K562 (cell line): ENCODE measurements at regions not wholly inside any gene's neighbourhood (a gene's known extent, or its start where the extent isn't known, plus 50 kb on each side); places are given as distances from the start of the nearest gene placed in this dataset.

ENCODE experiments used
- ARID4B ChIP-seq: sonication (generic); formaldehyde crosslinking; IDR thresholded peaks from 2 replicates; pipeline ENCODE4 v1.8.0; 2022; ENCODE audit warnings: mild to moderate bottlenecking, missing genetic modification reagents
- CAMTA2 ChIP-seq: fragments of 250-450 bp; sonication (Bioruptor Pico); conservative IDR thresholded peaks from 2 replicates; pipeline ENCODE4 v1.5.1; 2022
- CBFA2T3 ChIP-seq: fragments of 450-650 bp; IDR thresholded peaks from 2 replicates; pipeline ENCODE4 v1.6.1; 2017
- KAT7 ChIP-seq: sonication (generic); formaldehyde crosslinking; IDR thresholded peaks from 2 replicates; pipeline ENCODE4 v1.8.0; 2022; ENCODE audit warnings: missing genetic modification reagents, mild to moderate bottlenecking, borderline replicate concordance
- MYC ChIP-seq, 2 experiments: fragments of 250-450 bp in 1 of 2; sonication (Bioruptor Pico) in 1 of 2; IDR thresholded peaks; 2 replicates each; pipeline versions ENCODE4 v1.5.1 to v1.6.1; 2012 to 2021; ENCODE audit warnings: low read depth in 2 of 2, borderline replicate concordance in 1 of 2, improper control_type of control experiment in 1 of 2, low read length in 1 of 2, mild to moderate bottlenecking in 1 of 2, moderate library complexity in 1 of 2
- POLR2AphosphoS2 ChIP-seq: IDR thresholded peaks from 2 replicates; pipeline ENCODE4 v1.6.1; 2012; ENCODE audit warnings: low read length, improper control_type of control experiment
- SRSF9 ChIP-seq: fragments of 200-400 bp; formaldehyde crosslinking; IDR thresholded peaks from 2 replicates; pipeline ENCODE4 v1.6.1; 2017; ENCODE audit warnings: low read depth, low read length, borderline replicate concordance
- ZFX ChIP-seq: sonication (generic); formaldehyde crosslinking; IDR thresholded peaks from 2 replicates; pipeline ENCODE4 v1.8.0; 2022; ENCODE audit warnings: mild to moderate bottlenecking, missing genetic modification reagents, moderate library complexity
- TF ChIP-seq, protein P1 (sequence below): fragments of 250-450 bp; sonication (Bioruptor Pico); IDR thresholded peaks from 2 replicates; pipeline ENCODE4 v1.5.0; 2022; ENCODE audit warnings: mild to moderate bottlenecking
- TF ChIP-seq, protein P2 (sequence below): fragments of 450-650 bp; formaldehyde crosslinking; IDR thresholded peaks from 2 replicates; pipeline ENCODE4 v1.4.0; 2022; ENCODE audit warnings: missing genetic modification characterization

DNA sequence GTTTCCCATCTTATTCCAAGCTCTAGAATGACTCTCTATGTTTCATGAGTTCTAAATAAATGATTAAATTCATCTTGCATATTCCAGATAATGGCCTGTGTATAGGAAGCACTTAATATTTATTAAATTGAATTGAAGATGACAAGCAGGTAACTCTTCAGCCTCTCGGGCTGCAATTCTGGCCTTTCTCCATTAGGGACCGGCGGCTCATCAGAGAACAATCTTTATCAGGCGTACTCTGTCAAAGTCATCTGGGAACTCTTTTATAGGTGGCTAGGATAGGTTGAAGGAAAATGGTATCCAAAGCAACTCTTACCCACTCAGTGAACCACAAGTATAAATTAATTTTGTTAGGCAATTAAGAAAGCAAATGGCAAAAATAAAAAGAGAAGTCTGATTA lies 308.5 kb downstream of the NOL4 start (continued):
- no peak for TF ChIP-seq ARID4B (CRISPR knock-in tag)
- no peak for TF ChIP-seq KAT7
- TF ChIP-seq MYC (IDR thresholded peaks at IDR 0.05; ENCODE audit: low read depth, low read length) = no peak
- no peak for TF ChIP-seq MYC (CRISPR knock-in tag; IDR thresholded peaks at IDR 0.05; ENCODE audit: borderline replicate concordance, low read depth)
- no peak for TF ChIP-seq CAMTA2
- TF ChIP-seq ZFX (CRISPR knock-in tag) = no peak
- TF ChIP-seq, protein P1, sequence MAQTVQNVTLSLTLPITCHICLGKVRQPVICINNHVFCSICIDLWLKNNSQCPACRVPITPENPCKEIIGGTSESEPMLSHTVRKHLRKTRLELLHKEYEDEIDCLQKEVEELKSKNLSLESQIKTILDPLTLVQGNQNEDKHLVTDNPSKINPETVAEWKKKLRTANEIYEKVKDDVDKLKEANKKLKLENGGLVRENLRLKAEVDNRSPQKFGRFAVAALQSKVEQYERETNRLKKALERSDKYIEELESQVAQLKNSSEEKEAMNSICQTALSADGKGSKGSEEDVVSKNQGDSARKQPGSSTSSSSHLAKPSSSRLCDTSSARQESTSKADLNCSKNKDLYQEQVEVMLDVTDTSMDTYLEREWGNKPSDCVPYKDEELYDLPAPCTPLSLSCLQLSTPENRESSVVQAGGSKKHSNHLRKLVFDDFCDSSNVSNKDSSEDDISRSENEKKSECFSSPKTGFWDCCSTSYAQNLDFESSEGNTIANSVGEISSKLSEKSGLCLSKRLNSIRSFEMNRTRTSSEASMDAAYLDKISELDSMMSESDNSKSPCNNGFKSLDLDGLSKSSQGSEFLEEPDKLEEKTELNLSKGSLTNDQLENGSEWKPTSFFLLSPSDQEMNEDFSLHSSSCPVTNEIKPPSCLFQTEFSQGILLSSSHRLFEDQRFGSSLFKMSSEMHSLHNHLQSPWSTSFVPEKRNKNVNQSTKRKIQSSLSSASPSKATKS (CRISPR knock-in tag) = no peak
- TF ChIP-seq SRSF9 = no peak
- TF ChIP-seq, protein P2, sequence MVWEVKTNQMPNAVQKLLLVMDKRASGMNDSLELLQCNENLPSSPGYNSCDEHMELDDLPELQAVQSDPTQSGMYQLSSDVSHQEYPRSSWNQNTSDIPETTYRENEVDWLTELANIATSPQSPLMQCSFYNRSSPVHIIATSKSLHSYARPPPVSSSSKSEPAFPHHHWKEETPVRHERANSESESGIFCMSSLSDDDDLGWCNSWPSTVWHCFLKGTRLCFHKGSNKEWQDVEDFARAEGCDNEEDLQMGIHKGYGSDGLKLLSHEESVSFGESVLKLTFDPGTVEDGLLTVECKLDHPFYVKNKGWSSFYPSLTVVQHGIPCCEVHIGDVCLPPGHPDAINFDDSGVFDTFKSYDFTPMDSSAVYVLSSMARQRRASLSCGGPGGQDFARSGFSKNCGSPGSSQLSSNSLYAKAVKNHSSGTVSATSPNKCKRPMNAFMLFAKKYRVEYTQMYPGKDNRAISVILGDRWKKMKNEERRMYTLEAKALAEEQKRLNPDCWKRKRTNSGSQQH (CRISPR knock-in tag) = no peak
- TF ChIP-seq CBFA2T3 = no peak
- no peak for TF ChIP-seq POLR2AphosphoS2
